Parathyroid adenoma (tissue), 2 donors: ENCODE measurements at regions not wholly inside any gene's neighbourhood (a gene's known extent, or its start where the extent isn't known, plus 50 kb on each side); places are given as distances from the start of the nearest gene placed in this dataset.

Source experiments
- H2AFZ ChIP-seq: fragments of 300-600 bp; sonication (generic); one replicate; pipeline ENCODE4 v1.7.0; 2017; ENCODE audit warnings: antibody characterized with exemption, mild to moderate bottlenecking
- H3K27ac ChIP-seq: fragments of 300-600 bp; sonication (generic); one replicate; pipeline ENCODE4 v1.7.0; 2017
- H3K27me3 ChIP-seq: fragments of 300-600 bp; sonication (generic); one replicate; pipeline ENCODE4 v1.7.0; 2017; ENCODE audit warnings: low read length; ENCODE audit not compliant: control insufficient read depth, insufficient read depth
- H3K36me3 ChIP-seq: fragments of 300-600 bp; sonication (generic); one replicate; pipeline ENCODE4 v1.7.0; 2017; ENCODE audit warnings: low read length; ENCODE audit not compliant: control insufficient read depth, insufficient read depth
- H3K4me1 ChIP-seq: fragments of 300-600 bp; sonication (generic); one replicate; pipeline ENCODE4 v1.7.0; 2017; ENCODE audit warnings: control low read depth
- H3K4me2 ChIP-seq: fragments of 300-600 bp; sonication (generic); one replicate; pipeline ENCODE4 v1.7.0; 2017; ENCODE audit warnings: low read length
- H3K4me3 ChIP-seq: fragments of 300-600 bp; sonication (generic); one replicate; pipeline ENCODE4 v1.7.0; 2017; ENCODE audit warnings: low read depth, low read length
- H3K79me2 ChIP-seq: fragments of 300-600 bp; sonication (generic); one replicate; pipeline ENCODE4 v1.7.0; 2017; ENCODE audit warnings: control low read depth
- H3K9ac ChIP-seq: fragments of 300-600 bp; sonication (generic); one replicate; pipeline ENCODE4 v1.7.0; 2017; ENCODE audit warnings: mild to moderate bottlenecking
- H3K9me3 ChIP-seq: fragments of 300-600 bp; sonication (generic); one replicate; pipeline ENCODE4 v1.7.0; 2017; ENCODE audit warnings: low read length; ENCODE audit not compliant: control insufficient read depth
- TF ChIP-seq, protein P1 (sequence below): fragments of 300-600 bp; sonication (generic); IDR thresholded peaks from one replicate; pipeline ENCODE4 v1.7.0; 2017; ENCODE audit warnings: antibody characterized with exemption, mild to moderate bottlenecking
- donor health status: primary hyperparathyroidism.

GRCh38 chr7:125399408-125399807, 469.8 kb upstream of the POT1 start:
- no peak overlapping the region for H3K4me2 ChIP-seq
- no peaks in the 10 kb centered on the region for H3K9me3 ChIP-seq
- H3K27ac ChIP-seq, result no peak overlapping the region
- no peaks in the 10 kb centered on the region for H3K79me2 ChIP-seq
- H3K9ac ChIP-seq, result no peak overlapping the region
- no peaks in the 10 kb centered on the region for H3K27me3 ChIP-seq
- no peak overlapping the region for H3K4me3 ChIP-seq
- TF ChIP-seq, protein P1, sequence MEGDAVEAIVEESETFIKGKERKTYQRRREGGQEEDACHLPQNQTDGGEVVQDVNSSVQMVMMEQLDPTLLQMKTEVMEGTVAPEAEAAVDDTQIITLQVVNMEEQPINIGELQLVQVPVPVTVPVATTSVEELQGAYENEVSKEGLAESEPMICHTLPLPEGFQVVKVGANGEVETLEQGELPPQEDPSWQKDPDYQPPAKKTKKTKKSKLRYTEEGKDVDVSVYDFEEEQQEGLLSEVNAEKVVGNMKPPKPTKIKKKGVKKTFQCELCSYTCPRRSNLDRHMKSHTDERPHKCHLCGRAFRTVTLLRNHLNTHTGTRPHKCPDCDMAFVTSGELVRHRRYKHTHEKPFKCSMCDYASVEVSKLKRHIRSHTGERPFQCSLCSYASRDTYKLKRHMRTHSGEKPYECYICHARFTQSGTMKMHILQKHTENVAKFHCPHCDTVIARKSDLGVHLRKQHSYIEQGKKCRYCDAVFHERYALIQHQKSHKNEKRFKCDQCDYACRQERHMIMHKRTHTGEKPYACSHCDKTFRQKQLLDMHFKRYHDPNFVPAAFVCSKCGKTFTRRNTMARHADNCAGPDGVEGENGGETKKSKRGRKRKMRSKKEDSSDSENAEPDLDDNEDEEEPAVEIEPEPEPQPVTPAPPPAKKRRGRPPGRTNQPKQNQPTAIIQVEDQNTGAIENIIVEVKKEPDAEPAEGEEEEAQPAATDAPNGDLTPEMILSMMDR, result no peak
- no peaks in the 10 kb centered on the region for H3K36me3 ChIP-seq
- no peak overlapping the region for H2AFZ ChIP-seq
- H3K4me1 ChIP-seq, result no peaks in the 10 kb centered on the region

GRCh38 chr7:125396466-125397151, 467.0 kb upstream of the POT1 start:
- no peaks in the 10 kb centered on the region for H3K4me1 ChIP-seq
- no peak overlapping the region for H3K4me2 ChIP-seq
- no peaks in the 10 kb centered on the region for H3K79me2 ChIP-seq
- H3K9ac ChIP-seq, result no peak overlapping the region
- H3K36me3 ChIP-seq, result no peaks in the 10 kb centered on the region
- H3K9me3 ChIP-seq, result no peaks in the 10 kb centered on the region
- H3K27me3 ChIP-seq, result no peaks in the 10 kb centered on the region
- TF ChIP-seq, protein P1, result no peak
- no peak overlapping the region for H3K27ac ChIP-seq
- no peak overlapping the region for H2AFZ ChIP-seq
- H3K4me3 ChIP-seq, result no peak overlapping the region

- Histone ChIP-seq H3K79me2 (no peaks in the 10 kb centered on the region), H3K4me1 (no peaks in the 10 kb centered on the region), H3K9ac (no peak overlapping the region), H3K4me3 (no peak overlapping the region), H3K36me3 (no peaks in the 10 kb centered on the region), H3K4me2 (no peak overlapping the region), H3K27me3 (no peaks in the 10 kb centered on the region), H3K27ac (no peak overlapping the region), H3K9me3 (no peaks in the 10 kb centered on the region), H2AFZ (no peak overlapping the region)
- TF ChIP-seq, protein P1, result no peak
These were observed 462.3 kb upstream of the POT1 start for GRCh38 chr7:125391921-125392320.

DNA sequence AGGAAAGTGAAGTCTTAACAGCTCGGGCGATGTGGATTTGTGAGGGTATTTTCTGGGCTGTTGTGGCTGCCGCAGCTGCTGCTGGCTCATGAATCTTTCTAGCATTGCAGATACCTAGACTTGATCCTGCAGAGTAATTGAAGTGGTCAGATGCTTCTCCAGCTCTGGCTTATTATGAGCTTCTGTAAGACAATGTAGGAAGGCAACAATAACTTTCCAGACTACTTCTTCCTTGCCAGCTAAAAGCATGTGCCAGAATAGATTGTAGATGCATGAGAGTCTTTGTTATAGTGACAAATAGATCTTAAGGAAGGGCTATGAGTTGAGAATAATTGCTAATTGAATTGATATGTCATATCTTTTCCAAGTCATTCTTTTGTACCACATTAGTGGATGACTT, 461.4 kb upstream of the POT1 start:
- Histone ChIP-seq H3K4me1 (no peaks in the 10 kb centered on the region), H3K9me3 (no peaks in the 10 kb centered on the region), H3K4me3 (no peak overlapping the region), H3K27me3 (no peaks in the 10 kb centered on the region), H3K4me2 (no peak overlapping the region), H3K79me2 (no peaks in the 10 kb centered on the region), H3K27ac (no peak overlapping the region), H3K36me3 (no peaks in the 10 kb centered on the region), H2AFZ (no peak overlapping the region), H3K9ac (no peak overlapping the region)
- TF ChIP-seq, protein P1, result no peak

- H3K9me3 ChIP-seq, result no peaks in the 10 kb centered on the region
- no peaks in the 10 kb centered on the region for H3K27me3 ChIP-seq
- H3K4me2 ChIP-seq, result no peak overlapping the region
- no peak overlapping the region for H3K27ac ChIP-seq
- H3K9ac ChIP-seq, result no peak overlapping the region
- H2AFZ ChIP-seq, result no peak overlapping the region
- no peaks in the 10 kb centered on the region for H3K79me2 ChIP-seq
- no peaks in the 10 kb centered on the region for H3K4me1 ChIP-seq
- no peaks in the 10 kb centered on the region for H3K36me3 ChIP-seq
- TF ChIP-seq, protein P1, result no peak
- H3K4me3 ChIP-seq, result no peak overlapping the region
These were observed 456.6 kb upstream of the POT1 start for GRCh38 chr7:125386211-125386610.
